ENCODE measurements at regions not wholly inside any gene's neighbourhood (a gene's known extent, or its start where the extent isn't known, plus 50 kb on each side); places are given as distances from the start of the nearest gene placed in this dataset.

DNA sequence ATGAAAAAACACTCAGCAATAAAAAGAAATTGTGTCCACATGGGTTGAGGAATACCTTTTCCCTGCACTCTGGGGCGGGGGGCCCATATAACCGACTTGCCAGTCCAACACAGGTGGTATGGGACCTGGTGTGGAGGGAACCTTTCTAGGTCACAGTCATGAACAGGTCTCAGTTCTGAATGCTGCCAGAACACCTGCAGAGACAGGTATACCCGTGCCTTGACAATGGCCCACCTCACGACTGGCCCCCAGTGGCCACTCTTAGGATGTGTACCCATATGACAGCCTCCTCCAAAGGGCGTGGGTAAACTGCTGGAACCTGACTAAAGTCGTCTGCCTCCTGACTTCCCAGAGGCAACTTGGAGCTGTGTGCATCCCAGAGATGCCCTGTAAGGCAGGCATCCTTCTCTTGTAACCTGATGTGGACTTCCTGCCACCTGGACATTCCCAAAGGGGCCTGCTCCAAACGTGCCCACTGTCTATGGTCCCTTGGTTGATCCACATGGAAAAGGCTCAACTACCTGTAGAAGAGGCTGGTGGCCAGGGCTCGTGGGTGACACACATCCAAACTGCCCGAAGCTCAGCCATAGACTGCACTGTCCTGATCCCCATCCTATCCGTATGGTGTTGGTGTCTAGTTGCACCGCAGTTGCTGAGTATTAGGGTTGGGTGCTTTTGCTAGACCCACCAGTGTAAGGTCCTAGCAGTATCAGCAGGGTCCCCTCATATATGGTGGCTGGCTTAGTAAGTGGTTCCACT, 859.3 kb downstream of the BRD1 start:
- no TSS peak for BruUV-seq (replicated peaks)
- POLR2A ChIA-PET, result no interaction called here
- H3K27me3 ChIP-seq (ENCODE audit: control insufficient read depth in 1 of 2, insufficient read depth in 2 of 2, low read length in 2 of 2), result peaks cover 0 to 10% of the 10 kb centered on the region in 2 experiments; a peak in 1 of 5 replicates
- H3K9me3 ChIP-seq (ENCODE audit: low read length), result no peaks in the 10 kb centered on the region
- H3K36me3 ChIP-seq (replicated peaks in 1 of 2; ENCODE audit: control insufficient read depth in 1 of 2, insufficient read depth in 2 of 2, low read length in 2 of 2), result no peaks in the 10 kb centered on the region
- 0% methylated on average over 7 of the region's 11 CpGs for WGBS (ENCODE audit: low lambda C conversion rate)
- H3K79me2 ChIP-seq (ENCODE audit: insufficient read depth, low read length), result no peaks in the 10 kb centered on the region
- H2AFZ ChIP-seq (ENCODE audit: low read length), result no peak overlapping the region
- peak; percentile 83 for TF ChIP-seq STAG1 (CRISPR knock-in tag; IDR thresholded peaks at IDR 0.05)
- TF ChIP-seq ZEB1 (IDR thresholded peaks at IDR 0.05; ENCODE audit: insufficient replicate concordance, low read depth), result peak; percentile 60
- no peak for TF ChIP-seq SP4 (CRISPR knock-in tag; IDR thresholded peaks at IDR 0.05)
- TF ChIP-seq SALL1 (CRISPR knock-in tag; IDR thresholded peaks at IDR 0.05), result peak; percentile 49; the same call in 1 of the 2 replicates
- TF ChIP-seq, protein P1, sequence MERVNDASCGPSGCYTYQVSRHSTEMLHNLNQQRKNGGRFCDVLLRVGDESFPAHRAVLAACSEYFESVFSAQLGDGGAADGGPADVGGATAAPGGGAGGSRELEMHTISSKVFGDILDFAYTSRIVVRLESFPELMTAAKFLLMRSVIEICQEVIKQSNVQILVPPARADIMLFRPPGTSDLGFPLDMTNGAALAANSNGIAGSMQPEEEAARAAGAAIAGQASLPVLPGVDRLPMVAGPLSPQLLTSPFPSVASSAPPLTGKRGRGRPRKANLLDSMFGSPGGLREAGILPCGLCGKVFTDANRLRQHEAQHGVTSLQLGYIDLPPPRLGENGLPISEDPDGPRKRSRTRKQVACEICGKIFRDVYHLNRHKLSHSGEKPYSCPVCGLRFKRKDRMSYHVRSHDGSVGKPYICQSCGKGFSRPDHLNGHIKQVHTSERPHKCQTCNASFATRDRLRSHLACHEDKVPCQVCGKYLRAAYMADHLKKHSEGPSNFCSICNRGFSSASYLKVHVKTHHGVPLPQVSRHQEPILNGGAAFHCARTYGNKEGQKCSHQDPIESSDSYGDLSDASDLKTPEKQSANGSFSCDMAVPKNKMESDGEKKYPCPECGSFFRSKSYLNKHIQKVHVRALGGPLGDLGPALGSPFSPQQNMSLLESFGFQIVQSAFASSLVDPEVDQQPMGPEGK (CRISPR knock-in tag; IDR thresholded peaks at IDR 0.05), result no peak
- no peak for TF ChIP-seq KAT8 (CRISPR knock-in tag; IDR thresholded peaks at IDR 0.05)
- peak; percentile 64; the same call in 1 of the 2 replicates for TF ChIP-seq SMC3 (IDR thresholded peaks at IDR 0.05; ENCODE audit: low read length)
- peak; percentile 49; the same call in 1 of the 2 replicates for TF ChIP-seq RAD21 (CRISPR knock-in tag; IDR thresholded peaks at IDR 0.05)
- TF ChIP-seq, protein P2, sequence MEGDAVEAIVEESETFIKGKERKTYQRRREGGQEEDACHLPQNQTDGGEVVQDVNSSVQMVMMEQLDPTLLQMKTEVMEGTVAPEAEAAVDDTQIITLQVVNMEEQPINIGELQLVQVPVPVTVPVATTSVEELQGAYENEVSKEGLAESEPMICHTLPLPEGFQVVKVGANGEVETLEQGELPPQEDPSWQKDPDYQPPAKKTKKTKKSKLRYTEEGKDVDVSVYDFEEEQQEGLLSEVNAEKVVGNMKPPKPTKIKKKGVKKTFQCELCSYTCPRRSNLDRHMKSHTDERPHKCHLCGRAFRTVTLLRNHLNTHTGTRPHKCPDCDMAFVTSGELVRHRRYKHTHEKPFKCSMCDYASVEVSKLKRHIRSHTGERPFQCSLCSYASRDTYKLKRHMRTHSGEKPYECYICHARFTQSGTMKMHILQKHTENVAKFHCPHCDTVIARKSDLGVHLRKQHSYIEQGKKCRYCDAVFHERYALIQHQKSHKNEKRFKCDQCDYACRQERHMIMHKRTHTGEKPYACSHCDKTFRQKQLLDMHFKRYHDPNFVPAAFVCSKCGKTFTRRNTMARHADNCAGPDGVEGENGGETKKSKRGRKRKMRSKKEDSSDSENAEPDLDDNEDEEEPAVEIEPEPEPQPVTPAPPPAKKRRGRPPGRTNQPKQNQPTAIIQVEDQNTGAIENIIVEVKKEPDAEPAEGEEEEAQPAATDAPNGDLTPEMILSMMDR (CRISPR knock-in tag; IDR thresholded peaks at IDR 0.05), result peak; percentile 83
- 0 out of 2 replicates have a peak, but pooled peaks have one; percentile 11 for TF ChIP-seq SAP130 (CRISPR knock-in tag; IDR thresholded peaks at IDR 0.05; ENCODE audit: low read depth)
- TF ChIP-seq, protein P3, sequence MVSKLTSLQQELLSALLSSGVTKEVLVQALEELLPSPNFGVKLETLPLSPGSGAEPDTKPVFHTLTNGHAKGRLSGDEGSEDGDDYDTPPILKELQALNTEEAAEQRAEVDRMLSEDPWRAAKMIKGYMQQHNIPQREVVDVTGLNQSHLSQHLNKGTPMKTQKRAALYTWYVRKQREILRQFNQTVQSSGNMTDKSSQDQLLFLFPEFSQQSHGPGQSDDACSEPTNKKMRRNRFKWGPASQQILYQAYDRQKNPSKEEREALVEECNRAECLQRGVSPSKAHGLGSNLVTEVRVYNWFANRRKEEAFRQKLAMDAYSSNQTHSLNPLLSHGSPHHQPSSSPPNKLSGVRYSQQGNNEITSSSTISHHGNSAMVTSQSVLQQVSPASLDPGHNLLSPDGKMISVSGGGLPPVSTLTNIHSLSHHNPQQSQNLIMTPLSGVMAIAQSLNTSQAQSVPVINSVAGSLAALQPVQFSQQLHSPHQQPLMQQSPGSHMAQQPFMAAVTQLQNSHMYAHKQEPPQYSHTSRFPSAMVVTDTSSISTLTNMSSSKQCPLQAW (CRISPR knock-in tag; IDR thresholded peaks at IDR 0.05), result 0 out of 2 replicates have a peak, but pooled peaks have one; percentile 26
- in situ Hi-C loops (cut with HindIII; ENCODE audit: extremely low pct_ligation_motif_present, low pct_unique_long_range_greater_than_20kb) (no loop called here), intact Hi-C loops (cut with micrococcal nuclease; ENCODE audit: unreplicated experiment) (no loop called here)
- FAIRE-seq, result peak; percentile 36
- H3K27ac ChIP-seq (ENCODE audit: extremely low read length, insufficient read depth, low read length), result no peak overlapping the region
- no peaks in the 10 kb centered on the region for H3K4me1 ChIP-seq (ENCODE audit: insufficient read depth, low read length)
- CTCF ChIA-PET (ENCODE audit: low intra/inter-chr PET ratio, low total read pairs), result interaction anchor here (0.6 to 1.1 kb wide), 4 partner anchors 24 to 337 kb away, joined by 3 to 5 read pairs (median 3); no protein-coding TSS in a partner anchor
- no peak overlapping the region for H3K4me3 ChIP-seq (replicated peaks in 1 of 3; ENCODE audit: insufficient read depth in 1 of 3, low read depth in 2 of 3, low read length in 3 of 3)
- peak; percentile 23 for DNase-seq (ENCODE audit: low spot score)
- no peak overlapping the region for H3K4me2 ChIP-seq (ENCODE audit: low read depth, low read length)
- no peaks in the 10 kb centered on the region for H4K20me1 ChIP-seq (ENCODE audit: insufficient read depth, low read length)
- peak; percentile 98 for ATAC-seq
- no peak overlapping the region for H3K9ac ChIP-seq (ENCODE audit: insufficient read depth, low read depth, low read length)

All from HepG2 (cell line).